NB4 (cell line): ENCODE measurements at regions not wholly inside any gene's neighbourhood (a gene's known extent, or its start where the extent isn't known, plus 50 kb on each side); places are given as distances from the start of the nearest gene placed in this dataset.
"Not testable (repeated sequence)": the region's sequence is repeated elsewhere in the genome, so short reads cannot be mapped to it uniquely, and the experiment has no call there.

Experiments used
- MAX ChIP-seq: IDR thresholded peaks from 2 replicates; pipeline ENCODE4 v1.6.1; 2011; ENCODE audit warnings: low read depth, low read length
- MYC ChIP-seq: IDR thresholded peaks from 2 replicates; pipeline ENCODE4 v1.6.1; 2011; ENCODE audit warnings: low read depth, low read length
- POLR2A ChIP-seq: IDR thresholded peaks from 2 replicates; pipeline ENCODE4 v1.6.1; 2011; ENCODE audit warnings: mild to moderate bottlenecking; ENCODE audit not compliant: insufficient read length; ENCODE audit errors: extremely low read depth
- TF ChIP-seq, protein P1 (sequence below): IDR thresholded peaks from one replicate; pipeline ENCODE4 v1.5.1; 2012; ENCODE audit warnings: low read depth, low read length

- not testable (repeated sequence) for TF ChIP-seq POLR2A, MAX, MYC
- TF ChIP-seq, protein P1, sequence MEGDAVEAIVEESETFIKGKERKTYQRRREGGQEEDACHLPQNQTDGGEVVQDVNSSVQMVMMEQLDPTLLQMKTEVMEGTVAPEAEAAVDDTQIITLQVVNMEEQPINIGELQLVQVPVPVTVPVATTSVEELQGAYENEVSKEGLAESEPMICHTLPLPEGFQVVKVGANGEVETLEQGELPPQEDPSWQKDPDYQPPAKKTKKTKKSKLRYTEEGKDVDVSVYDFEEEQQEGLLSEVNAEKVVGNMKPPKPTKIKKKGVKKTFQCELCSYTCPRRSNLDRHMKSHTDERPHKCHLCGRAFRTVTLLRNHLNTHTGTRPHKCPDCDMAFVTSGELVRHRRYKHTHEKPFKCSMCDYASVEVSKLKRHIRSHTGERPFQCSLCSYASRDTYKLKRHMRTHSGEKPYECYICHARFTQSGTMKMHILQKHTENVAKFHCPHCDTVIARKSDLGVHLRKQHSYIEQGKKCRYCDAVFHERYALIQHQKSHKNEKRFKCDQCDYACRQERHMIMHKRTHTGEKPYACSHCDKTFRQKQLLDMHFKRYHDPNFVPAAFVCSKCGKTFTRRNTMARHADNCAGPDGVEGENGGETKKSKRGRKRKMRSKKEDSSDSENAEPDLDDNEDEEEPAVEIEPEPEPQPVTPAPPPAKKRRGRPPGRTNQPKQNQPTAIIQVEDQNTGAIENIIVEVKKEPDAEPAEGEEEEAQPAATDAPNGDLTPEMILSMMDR, result not testable (repeated sequence)
Observed at GRCh38 chr5:96171973-96172372, 210.3 kb upstream of the ELL2 start.
